Activated T-cell treated with anti-CD3 and anti-CD28 coated beads for 4 hours (primary cell): ENCODE measurements at regions not wholly inside any gene's neighbourhood (a gene's known extent, or its start where the extent isn't known, plus 50 kb on each side); places are given as distances from the start of the nearest gene placed in this dataset.

Experiments used
- DNase-seq: peaks from one replicate; pipeline ENCODE4 v3.0.0-alpha.2; 2020

DNA sequence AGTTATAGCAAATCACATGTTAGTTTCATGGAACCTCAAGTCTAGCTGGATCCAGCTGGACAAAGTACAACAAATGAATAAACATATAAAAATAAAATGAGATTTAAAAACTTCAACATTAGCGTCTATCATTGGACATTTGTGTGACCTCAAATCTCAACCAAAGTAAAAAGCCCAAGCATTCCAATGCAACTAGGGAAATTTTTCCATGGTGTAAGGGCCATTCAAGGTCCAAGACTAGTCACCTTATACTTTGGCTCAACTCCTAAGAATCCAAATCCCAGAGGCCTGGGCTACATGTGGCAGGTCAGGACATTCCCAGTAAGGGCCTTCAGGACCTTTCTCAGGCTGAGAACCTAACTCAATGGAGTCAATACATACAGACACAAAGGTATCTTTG is 137.4 kb upstream of the DMAC1 start:
- DNase-seq: no peak

DNA sequence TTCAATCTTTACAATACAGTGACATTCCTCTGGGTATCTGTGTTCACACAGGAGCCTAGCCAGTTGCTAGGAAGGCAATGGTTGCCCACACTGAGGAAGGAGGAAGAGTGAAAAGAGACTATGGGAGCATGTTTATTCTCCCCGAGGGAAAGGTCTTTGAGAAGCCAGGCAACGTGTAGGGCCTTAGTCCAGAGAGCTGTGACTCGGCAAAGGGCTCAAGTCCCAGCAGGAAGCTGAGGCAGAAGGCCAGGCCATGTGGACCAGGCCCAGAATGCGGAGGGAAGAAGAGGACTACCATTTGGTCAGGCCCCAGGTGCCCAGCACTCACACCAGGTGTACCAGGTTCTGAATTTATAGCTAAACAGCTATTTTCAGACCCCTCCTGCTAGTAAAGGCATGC is 136.6 kb upstream of the DMAC1 start:
- no peak for DNase-seq

DNA sequence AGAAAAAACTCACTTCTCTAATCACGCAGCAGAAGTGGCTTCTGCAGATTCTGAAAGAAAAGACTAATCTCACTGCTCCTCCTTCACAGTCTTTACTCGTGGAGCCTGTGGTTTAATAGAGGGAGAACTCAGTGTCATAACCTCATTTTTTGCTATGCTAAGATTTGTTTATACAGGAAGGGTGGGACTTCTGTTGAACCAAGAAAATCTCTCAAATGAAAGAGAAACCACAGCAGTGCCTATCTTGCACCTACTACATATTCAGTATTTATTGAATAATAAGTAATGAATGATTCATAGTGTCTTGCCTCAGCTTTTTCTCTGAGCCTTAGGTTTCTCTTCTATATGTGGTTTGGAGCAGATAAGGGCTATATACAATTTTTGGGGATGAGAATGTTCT is 136.1 kb upstream of the DMAC1 start:
- no peak for DNase-seq

DNA sequence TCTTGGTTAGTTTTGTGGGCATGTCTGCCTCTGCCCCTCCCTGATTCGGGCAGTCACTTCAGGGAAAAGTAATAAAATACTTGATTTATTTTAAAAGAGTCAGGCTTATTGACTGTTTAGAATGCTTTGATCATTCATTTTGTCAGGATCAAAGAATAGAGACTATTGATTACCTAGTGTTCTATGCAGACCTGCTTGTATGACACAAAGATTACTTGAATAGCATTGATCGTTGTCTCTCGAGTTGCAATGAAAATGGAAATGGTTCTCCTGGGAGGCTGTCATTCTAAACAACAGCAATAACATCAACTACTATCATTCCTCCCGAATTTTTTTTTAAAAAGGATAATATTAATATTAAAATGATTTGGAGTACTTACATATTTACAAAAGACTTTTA is 133.2 kb upstream of the DMAC1 start:
- no peak for DNase-seq

DNA sequence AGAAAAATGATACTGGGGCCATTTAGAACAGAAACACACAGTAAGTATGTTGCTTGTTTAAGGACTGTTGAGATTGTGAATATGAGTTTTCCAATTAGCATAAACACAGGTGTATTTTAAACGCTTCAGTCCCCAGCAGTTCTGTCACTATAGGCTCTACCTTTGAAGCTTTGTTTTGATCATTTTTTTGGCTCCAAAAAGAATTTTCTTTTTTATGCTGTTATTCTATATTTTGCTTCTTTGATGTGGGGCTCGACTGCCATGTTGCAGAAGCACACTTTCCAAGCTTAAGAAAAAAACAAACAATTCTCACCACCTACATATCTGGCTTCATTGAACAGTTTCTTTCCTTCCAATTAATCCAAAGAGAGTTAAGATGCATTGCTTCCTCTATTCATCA is 131.0 kb upstream of the DMAC1 start:
- DNase-seq: no peak

DNA sequence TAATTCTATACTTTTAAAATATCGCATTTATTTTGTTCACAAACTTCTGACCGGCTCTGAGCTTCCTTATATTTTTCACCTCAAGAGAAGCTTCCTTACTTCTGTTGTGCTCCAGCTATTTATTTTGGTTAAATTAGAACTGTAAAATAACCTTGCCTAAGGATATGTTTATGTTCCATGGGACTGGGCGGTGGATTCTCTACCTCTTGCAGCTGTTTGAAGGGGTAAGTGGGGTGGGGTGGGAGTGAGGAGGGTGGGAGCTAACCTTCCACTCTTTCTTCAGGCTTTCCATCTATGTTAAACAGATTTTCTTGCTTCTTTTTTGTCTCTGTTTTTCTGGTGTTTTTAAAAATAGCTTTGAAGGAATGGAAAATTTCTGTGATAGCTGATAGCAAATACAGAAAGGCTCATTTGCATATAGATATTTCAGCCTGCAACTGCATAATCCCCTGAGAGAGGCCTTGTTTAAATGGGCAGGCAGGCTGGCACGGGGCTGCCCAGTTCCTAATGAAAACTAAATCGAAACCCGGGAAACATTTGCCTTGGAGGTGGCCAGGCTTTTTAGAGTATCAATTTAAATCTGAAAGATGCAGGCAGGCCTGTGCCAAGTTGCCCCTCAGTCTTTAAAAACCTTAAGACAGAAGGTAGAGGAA is 122.1 kb upstream of the DMAC1 start:
- no peak for DNase-seq

DNA sequence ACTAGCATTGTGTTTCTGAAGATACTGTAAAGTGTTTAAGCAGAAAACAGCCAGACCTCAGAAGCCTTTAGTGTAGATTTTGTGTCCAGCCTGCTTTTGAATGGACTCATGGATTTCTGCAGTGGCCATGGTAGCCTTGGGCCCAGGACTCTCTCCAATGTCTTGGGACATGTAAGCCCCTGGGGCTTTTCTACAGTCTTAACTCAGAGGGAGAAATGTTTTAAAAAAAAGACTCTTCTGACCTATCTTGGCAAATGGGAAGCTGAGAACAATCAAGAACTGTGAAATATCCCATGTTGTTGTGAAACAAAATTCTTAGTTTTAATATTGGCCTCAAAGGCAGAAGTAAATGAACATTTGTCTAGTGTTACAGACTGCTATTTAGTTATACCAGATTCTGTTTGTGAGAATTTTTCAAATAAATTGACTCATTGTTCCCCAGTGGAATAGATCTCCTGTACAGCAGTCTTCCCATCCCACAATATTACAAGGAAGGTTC is 112.5 kb upstream of the DMAC1 start:
- no peak for DNase-seq

DNA sequence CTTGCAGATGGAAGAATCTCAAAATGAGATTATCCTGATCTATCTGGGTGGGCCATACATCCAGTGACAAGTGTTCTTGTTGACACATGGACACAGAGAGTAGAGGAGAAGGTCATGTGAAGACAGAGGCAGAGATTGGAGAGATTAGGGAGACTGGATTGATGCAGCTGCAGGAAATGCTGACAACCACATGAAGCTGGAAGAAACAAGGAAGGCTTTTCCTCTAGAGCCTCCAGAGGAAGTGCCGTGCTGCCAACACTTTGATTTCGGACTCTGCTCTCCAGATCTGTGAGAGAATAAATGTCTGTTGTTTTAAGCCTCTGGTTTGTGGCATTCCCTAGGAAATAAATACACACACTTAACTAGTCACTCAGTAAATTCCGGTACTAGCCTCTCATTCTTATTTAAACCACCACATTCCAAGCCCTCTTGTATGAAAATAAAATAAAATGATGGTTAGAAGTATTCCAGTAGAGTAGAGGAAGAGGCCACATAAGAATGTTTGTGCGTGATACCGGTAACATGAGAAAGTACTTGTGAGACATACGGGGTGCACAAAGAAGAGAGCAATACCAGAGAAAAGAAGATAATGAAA is 110.9 kb upstream of the DMAC1 start:
- DNase-seq: no peak

DNA sequence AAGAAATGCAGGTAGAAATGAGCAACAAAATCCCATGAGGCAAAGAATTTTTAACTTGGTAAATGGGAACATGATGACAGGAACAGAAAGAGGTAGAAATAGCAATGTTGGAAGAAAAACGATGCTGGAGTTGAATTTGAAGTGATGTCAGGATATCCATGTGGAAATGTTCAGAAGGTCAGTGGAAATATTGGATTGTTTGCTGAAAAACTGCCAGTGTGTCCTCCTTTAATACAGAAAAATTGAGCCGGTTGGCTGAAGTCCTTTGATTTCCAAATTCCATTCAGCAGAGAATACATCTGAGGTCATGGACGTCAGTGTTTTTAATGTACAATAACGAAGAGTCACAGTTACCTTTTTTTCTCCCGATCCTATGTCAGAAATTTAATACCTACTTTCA is 110.0 kb upstream of the DMAC1 start:
- no peak for DNase-seq

DNA sequence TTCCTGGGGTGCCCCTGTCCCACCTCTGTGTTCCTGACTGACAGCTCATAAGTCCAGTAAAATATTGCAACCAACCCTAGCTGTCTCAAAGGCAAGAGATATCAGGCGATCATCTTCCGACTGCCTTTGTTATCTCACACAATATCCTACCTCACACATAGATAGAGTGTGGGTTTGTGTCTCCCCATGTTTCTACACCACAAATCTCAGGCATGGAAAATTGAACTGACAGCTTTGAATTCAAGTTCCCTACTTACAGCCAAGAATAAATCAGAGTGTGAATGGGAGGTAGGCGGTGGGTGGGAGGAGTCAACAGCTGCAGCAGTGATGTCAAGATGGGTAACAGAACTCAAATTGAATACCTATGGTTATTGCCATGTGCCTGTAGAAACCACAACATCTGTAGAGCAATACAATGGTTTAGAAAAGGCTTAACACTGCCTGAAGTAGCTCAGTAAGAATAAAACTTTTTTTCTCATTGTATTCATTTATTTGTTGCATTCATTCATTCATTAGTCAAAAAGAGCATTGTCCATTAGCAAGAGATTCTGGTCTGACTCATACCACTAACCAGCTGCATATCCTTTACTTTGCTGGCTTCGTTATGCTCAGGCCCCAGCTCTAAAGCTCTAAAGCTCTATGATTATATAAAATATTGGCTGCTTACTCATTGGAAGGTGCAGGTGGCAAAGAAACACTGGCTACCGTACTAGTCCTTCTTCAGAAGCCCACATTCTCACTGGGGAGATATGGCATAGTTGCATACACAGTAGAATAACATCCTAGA is 108.2 kb upstream of the DMAC1 start:
- no peak for DNase-seq

DNA sequence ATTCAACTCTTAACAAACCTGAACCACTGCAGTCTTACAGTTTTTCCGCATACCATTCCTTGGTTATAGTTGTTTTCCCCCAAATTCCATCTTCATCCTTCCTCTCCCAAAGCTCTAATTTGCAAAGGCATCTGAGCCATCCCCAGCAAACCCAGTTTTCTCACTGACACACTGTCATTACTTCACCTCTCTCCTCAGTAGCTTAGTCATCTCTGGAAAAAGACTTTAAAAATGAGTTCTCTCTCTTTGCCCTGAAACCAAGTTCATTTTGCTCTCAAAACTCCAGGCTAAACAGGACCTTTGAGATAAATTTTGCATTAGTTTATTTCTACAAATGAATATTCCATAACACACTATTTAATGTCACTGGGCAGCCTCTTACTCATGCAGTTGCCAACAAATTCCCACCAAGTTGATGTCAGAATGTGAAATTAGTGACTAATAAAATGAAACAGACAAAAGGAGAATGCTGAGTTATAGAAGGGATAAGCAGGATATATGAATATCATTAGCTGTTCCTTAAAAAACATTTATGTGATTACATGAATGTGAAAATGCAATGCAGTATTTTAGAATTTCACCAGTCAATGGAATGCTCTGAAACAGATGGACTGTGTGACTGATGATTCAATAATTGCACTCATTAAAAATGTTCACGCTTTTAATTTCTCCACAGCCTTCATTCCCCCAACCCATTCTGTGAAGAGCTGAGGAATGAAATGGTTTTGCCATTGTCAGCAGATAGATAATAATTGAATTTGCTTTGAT is 107.4 kb upstream of the DMAC1 start:
- DNase-seq: no peak

DNA sequence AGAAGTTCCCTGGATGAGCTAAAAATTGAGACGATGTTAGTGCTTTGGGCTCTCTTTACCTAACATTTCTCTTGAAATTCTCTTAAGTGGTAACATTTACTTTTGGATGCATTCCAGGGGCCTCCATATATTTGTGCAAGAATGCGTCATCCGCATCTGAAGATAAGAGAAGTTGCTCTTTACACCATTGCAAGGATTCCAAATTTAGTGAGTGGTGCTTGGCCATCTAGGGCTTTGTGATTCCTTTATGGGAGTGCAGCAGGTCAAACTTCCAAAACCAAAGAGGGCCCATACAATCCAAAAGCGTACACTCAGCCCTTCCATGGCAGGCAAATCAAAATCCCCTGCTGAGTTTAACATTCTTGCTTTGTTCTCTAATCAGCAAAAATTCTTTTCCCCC is 102.0 kb upstream of the DMAC1 start:
- no peak for DNase-seq

DNA sequence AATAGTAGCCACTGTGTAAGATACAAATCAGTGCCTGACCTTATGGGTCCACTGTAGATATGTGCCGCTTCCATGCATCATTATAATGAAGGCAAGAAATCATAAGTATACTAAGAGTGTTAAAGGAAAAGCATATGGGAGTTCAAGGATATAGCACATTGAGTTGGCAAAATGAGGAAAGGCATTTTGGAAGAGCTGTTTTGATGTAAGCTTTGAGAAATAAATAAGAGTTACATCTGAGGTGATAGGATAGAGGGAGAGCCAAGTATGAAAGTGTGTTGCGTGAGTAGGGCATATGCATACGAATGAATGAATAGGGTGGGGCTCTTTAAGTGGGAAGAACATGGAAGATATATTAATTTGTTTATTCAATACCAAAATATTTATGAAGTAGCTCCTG is 101.0 kb upstream of the DMAC1 start:
- DNase-seq: no peak

DNA sequence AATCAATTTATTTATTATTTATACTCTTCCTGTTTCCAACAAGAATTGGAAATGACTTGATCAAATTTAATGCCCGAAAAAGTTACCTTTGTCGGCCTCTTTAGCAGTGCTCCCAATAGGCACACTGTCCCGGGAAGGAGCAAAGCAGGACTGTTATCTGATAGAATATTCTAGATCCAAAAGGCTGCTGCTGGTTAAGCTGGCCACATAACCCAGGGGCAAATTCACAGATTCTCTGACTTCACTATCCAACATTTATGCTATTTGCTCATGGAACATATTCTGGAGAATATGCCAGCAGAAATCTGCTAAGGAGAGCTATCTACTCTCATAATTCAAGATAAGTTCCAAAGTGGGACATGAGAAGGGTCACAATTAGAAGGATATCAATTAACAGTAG is 100.2 kb upstream of the DMAC1 start:
- no peak for DNase-seq

DNA sequence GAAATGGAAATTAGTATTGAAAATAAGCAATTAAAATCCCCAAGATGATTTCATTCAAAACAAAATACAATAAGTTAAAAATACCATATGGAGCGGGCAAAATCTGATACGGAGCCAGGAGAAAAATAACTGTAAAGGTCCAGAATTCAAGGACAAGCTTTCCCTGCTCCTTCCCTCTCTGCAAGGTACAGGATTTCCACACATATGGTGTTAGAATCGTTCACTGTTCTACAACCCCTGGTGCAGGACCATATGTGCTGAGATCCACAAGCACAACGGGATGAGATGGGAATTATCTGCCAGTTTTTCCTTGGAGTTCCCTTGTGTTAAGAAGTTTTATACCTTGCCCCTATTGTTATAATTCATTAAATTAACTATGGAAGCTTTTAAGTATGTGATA is 94.7 kb upstream of the DMAC1 start:
- no peak for DNase-seq

DNA sequence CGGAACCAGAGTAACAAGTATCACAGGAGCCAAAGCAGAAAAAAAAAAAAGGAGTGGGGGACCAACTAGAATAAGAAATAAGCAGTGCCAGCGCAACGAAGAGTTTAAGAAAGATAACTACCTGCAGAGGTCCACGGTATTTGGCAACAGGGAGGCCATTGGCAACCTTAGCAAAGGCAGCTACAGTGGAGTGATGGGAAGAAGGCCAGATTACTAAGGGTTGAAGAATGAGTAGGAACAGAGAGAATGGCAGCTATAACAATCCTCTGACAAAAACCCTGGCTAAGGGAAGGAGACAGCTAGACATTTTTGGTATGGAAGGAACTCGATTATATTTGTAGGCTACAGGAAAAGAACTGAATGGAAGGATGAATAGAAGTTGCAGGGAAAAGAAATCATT is 93.4 kb upstream of the DMAC1 start:
- DNase-seq: no peak

DNA sequence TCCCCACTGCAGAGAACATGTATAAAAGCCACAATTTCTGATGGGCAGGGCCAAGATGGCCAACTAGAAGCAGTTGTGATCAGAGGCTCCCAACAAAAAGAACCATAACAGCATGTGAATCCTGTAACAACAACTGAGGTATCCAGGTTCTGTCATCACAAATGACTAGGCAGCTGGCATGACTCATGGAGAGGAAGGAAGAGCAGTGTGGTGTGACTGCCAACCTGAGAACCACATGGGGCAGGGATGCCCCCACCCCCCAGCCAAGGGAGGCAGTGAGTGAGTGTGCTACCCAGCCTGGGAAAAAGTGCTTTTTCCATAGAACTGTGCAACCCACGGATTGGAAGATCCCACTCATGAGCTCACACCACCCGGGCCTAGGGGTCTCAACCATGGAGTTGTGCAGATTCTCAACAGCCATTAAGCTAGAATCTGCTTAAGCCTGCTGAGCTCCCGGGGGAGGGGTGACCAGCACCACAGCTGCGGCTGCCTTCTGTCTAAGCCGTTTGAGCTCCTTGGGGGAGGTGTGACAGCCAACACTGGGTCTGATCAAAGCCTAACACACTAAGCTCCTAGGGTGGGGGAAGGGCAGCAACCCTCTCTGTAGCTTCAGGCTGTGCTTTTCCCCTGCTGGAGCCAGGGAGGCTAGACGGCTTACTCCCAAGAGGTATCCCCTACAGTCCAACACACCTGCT is 80.1 kb upstream of the DMAC1 start:
- no peak for DNase-seq

DNA sequence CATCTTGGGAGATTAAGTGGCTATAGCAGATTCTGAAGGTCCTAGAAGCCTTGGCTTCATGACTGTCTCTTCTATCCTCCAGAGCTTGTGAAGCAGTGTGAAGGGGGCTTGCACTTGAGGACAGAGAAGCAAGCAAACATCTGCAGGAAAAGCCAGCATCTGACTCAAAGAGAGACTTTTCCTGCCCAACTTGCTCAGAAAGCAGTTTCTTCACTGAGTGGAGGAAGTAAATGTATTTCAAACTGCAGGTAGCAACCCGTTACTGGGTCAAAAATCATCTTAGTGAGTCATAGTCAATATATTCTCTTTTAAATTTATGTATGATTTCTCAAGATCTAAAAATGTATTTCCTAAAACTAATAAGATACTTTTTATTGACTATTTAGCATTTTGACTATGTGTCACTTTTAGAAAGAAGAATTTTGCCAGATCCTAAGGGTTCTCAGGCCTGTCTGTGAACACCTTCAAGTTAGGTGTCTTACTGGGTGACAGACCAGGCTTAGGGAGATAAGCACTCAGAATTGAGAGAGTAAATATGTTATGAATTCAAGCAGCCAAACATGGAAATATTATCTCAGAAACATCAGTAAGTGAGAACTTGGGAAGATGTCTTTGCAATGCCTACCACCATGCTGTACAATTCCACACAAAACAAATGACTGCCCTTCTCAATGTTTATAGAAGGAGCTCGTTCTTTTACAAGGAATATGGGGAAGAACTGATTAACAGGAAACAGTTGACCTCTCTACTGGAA is 72.6 kb upstream of the DMAC1 start:
- DNase-seq: no peak

DNA sequence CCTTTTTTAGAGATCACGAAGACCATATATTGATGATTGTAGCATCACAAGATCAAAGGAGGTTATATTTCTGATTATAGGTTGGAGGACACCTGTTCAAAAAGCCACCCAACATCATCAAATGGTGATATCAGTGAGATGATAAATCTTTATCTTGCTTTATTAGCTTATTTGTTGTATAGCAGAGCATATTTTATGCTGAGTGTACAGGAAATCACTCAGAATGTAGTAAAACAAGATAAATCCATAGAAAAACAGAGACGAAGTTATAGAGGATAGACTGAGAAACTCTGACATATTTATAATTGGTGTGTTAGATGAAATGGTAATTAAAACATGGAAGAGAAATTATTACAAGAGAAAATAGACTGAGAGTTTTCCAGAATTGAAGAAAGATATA is 69.8 kb upstream of the DMAC1 start:
- DNase-seq: no peak

DNA sequence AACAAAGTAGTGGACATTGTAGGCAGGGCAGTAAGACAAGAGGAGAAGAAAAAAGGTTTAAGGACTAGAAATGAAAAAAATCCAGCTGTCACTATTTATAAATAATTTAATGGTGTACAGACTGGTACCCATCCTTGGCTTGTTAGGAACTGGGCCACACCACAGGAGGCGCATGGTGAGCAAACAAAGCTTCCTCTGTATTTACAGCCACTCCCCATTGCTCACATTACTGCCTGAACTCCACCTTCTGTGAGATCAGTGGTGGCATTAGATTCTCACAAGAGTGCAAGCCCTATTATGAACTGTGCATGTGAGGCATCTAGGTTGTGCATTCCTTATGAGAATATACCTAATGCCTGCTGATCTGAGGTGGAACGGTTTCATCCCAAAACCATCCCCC is 62.6 kb upstream of the DMAC1 start:
- no peak for DNase-seq

DNA sequence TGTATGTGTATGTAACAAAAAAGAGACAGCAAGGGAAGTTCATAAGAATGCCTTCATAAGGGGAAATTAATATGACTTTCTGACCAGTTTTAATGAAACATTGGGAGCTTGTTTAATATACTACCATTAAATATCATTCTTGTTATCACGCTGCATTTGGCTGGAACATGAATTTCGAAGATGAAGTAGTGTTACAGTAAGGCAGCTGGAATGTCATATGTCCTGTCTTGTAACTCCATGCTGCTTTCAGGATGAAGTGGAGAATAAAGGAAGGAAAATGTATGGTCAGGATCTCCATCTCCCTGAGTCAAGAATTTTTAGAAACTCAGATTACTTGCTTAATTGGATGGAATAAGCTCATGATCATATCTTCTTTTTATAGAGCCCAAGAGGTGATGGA is 61.5 kb upstream of the DMAC1 start:
- DNase-seq: no peak

DNA sequence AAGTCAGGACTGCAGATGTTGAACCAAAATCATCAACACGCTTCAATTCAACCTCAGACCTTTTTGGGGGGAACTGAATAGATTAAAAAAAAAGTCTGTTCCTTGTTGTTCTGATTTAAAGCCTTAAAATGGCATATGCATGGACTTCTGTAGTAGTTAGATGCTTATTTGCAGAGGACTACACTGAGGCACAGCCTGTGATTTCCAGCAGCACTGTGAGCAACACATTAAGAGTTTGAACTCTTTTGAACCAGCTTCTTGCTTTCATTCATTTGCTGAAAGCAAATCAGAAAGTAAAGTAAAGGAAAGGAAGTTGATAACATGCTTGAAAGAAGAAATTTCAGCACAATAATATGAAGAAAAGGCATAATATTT is 60.7 kb upstream of the DMAC1 start:
- DNase-seq: no peak
